H1 (cell line): ENCODE measurements at regions not wholly inside any gene's neighbourhood (a gene's known extent, or its start where the extent isn't known, plus 50 kb on each side); places are given as distances from the start of the nearest gene placed in this dataset.

Source experiments
- CTCF ChIA-PET: fragments of 300-600 bp; sonication (Branson Sonifier 250); formaldehyde crosslinking; loops from one replicate; lab custom pipeline; 2021; ENCODE audit not compliant: partially characterized antibody; lab: Charles Lee
- POLR2A ChIA-PET: fragments of 300-600 bp; sonication (Branson Sonifier 250); formaldehyde crosslinking; loops from one replicate; lab custom pipeline; 2021; ENCODE audit warnings: inconsistent platforms; ENCODE audit not compliant: partially characterized antibody; lab: Charles Lee
- DNase-seq, 2 experiments: peaks; one replicate each; pipeline versions ENCODE4 v3.0.0 to v3.0.0-alpha.2; 2010 to 2022; ENCODE audit warnings: low spot score in 2 of 2, low read depth in 1 of 2, mixed read lengths in 1 of 2
- FAIRE-seq: peaks from 2 replicates; lab custom pipeline; 2011; peaks lifted over from hg19 to GRCh38; lab: Jason Lieb, UNC
- H2AFZ ChIP-seq: 2 replicates; pipeline ENCODE4 v1.8.1; 2012; ENCODE audit warnings: low read length, inconsistent platforms
- H2AK5ac ChIP-seq: 2 replicates; pipeline ENCODE4 v1.6.1; 2013; ENCODE audit warnings: low read depth, low read length
- H2BK120ac ChIP-seq: replicated peaks from 2 replicates; pipeline ENCODE3; 2013; ENCODE audit warnings: low read depth, low read length, inconsistent platforms
- H2BK12ac ChIP-seq: 2 replicates; pipeline ENCODE4 v1.6.1; 2013; ENCODE audit warnings: low read depth, low read length
- H2BK15ac ChIP-seq: 2 replicates; pipeline ENCODE4 v1.6.1; 2013; ENCODE audit warnings: low read length
- H2BK20ac ChIP-seq: 2 replicates; pipeline ENCODE4 v1.6.1; 2013; ENCODE audit warnings: low read length
- H2BK5ac ChIP-seq: 2 replicates; pipeline ENCODE4 v1.6.1; 2013; ENCODE audit warnings: low read depth, low read length
- H3K14ac ChIP-seq: 2 replicates; pipeline ENCODE4 v1.6.1; 2013; ENCODE audit warnings: inconsistent platforms; ENCODE audit not compliant: insufficient read length
- H3K18ac ChIP-seq: 2 replicates; pipeline ENCODE4 v1.6.1; 2013; ENCODE audit warnings: low read length; ENCODE audit errors: extremely low read depth
- H3K23ac ChIP-seq: 2 replicates; pipeline ENCODE4 v1.6.1; 2013; ENCODE audit warnings: inconsistent platforms; ENCODE audit not compliant: insufficient read length
- H3K23me2 ChIP-seq: 2 replicates; pipeline ENCODE4 v1.6.1; 2013; ENCODE audit warnings: low read depth, low read length
- H3K27ac ChIP-seq: 2 replicates; pipeline ENCODE4 v1.6.1; 2011; ENCODE audit warnings: low read depth, low read length, inconsistent platforms
- H3K27me3 ChIP-seq, 4 experiments: replicated peaks in 1 of 4; 1 replicate in 1 of 4; 2 replicates in 3 of 4; pipeline versions ENCODE4 v1.6.1 to v1.8.1; 2011 to 2013; ENCODE audit warnings: low read length in 3 of 4, mild to moderate bottlenecking in 3 of 4, inconsistent platforms in 2 of 4, mixed read lengths in 2 of 4, moderate library complexity in 1 of 4; ENCODE audit not compliant: control insufficient read depth in 3 of 4, insufficient read depth in 3 of 4; ENCODE audit errors: extremely low read depth in 1 of 4
- H3K36me3 ChIP-seq, 4 experiments: 2 replicates each; pipeline versions ENCODE4 v1.6.1 to v1.8.1; 2011 to 2013; ENCODE audit warnings: mild to moderate bottlenecking in 4 of 4, low read length in 3 of 4, moderate library complexity in 2 of 4, control low read depth in 1 of 4, inconsistent platforms in 1 of 4; ENCODE audit not compliant: insufficient read depth in 4 of 4, control insufficient read depth in 2 of 4
- H3K4ac ChIP-seq: replicated peaks from 2 replicates; pipeline ENCODE3; 2013; ENCODE audit warnings: low read length, low read depth, mixed read lengths, inconsistent platforms; ENCODE audit not compliant: insufficient read length
- H3K4me1 ChIP-seq, 4 experiments: replicated peaks in 1 of 4; 1 replicate in 1 of 4; 2 replicates in 3 of 4; pipeline versions ENCODE4 v1.6.1 to v1.8.1; 2011 to 2013; ENCODE audit warnings: low read length in 3 of 4, inconsistent platforms in 2 of 4, mixed read lengths in 1 of 4; ENCODE audit not compliant: insufficient read depth in 4 of 4, control insufficient read depth in 3 of 4
- H3K4me2 ChIP-seq, 2 experiments: 2 replicates each; pipeline versions ENCODE4 v1.6.1 to v1.8.1; 2011 to 2013; ENCODE audit warnings: low read depth in 2 of 2, low read length in 2 of 2, control low read depth in 1 of 2, inconsistent platforms in 1 of 2, mild to moderate bottlenecking in 1 of 2; ENCODE audit not compliant: insufficient read depth in 1 of 2
- H3K4me3 ChIP-seq, 4 experiments: fragments of 200-600, 300-600 bp in 1 of 4; sonication (generic), shearing (Covaris generic), sonication (Bioruptor Twin) in 1 of 4; 2 replicates each; pipeline versions ENCODE4 v1.5.1 to v1.8.1; 2011 to 2016; ENCODE audit warnings: low read length in 4 of 4, low read depth in 3 of 4, control low read depth in 2 of 4, inconsistent platforms in 2 of 4, mild to moderate bottlenecking in 2 of 4, mixed read lengths in 1 of 4, moderate library complexity in 1 of 4; ENCODE audit not compliant: insufficient read depth in 2 of 4; ENCODE audit errors: extremely low read depth in 1 of 4
- H3K56ac ChIP-seq: replicated peaks from 2 replicates; pipeline ENCODE3; 2013; ENCODE audit warnings: low read depth, mild to moderate bottlenecking, mixed read lengths, low read length, inconsistent platforms; ENCODE audit not compliant: insufficient read length
- H3K79me1 ChIP-seq: 2 replicates; pipeline ENCODE4 v1.6.1; 2013; ENCODE audit warnings: low read depth, low read length, control low read depth
- H3K79me2 ChIP-seq, 2 experiments: 2 replicates each; pipeline versions ENCODE4 v1.6.1 to v1.8.1; 2012 to 2013; ENCODE audit warnings: low read length in 2 of 2, mild to moderate bottlenecking in 2 of 2, inconsistent platforms in 1 of 2; ENCODE audit not compliant: insufficient read depth in 2 of 2, control insufficient read depth in 1 of 2
- H3K9ac ChIP-seq, 4 experiments: replicated peaks in 1 of 4; 1 replicate in 1 of 4; 2 replicates in 3 of 4; pipeline versions ENCODE4 v1.6.1 to v1.8.1; 2011 to 2013; ENCODE audit warnings: low read depth in 3 of 4, low read length in 3 of 4, control low read depth in 2 of 4, mild to moderate bottlenecking in 2 of 4, moderate library complexity in 2 of 4, inconsistent platforms in 1 of 4; ENCODE audit errors: extremely low read depth in 1 of 4
- H3K9me3 ChIP-seq, 2 experiments: 2 replicates each; pipeline versions ENCODE4 v1.6.1 to v1.8.1; 2012 to 2013; ENCODE audit warnings: mild to moderate bottlenecking in 2 of 2, moderate library complexity in 2 of 2, control low read depth in 1 of 2, inconsistent platforms in 1 of 2, low read depth in 1 of 2, low read length in 1 of 2, mixed read lengths in 1 of 2; ENCODE audit not compliant: insufficient read depth in 2 of 2
- H4K20me1 ChIP-seq, 2 experiments: replicated peaks in 1 of 2; 2 replicates each; pipeline versions ENCODE3 to v1.8.1; 2011 to 2013; ENCODE audit warnings: inconsistent platforms in 2 of 2, low read length in 2 of 2, mild to moderate bottlenecking in 1 of 2; ENCODE audit not compliant: insufficient read depth in 2 of 2, control insufficient read depth in 1 of 2
- H4K5ac ChIP-seq: 2 replicates; pipeline ENCODE4 v1.6.1; 2013; ENCODE audit warnings: low read length, low read depth, mixed read lengths, inconsistent platforms; ENCODE audit not compliant: insufficient read length
- H4K8ac ChIP-seq: 2 replicates; pipeline ENCODE4 v1.8.0; 2013; ENCODE audit warnings: mild to moderate bottlenecking, moderate library complexity, low read length, inconsistent platforms; ENCODE audit not compliant: insufficient read depth; ENCODE audit errors: extremely low read depth
- H4K91ac ChIP-seq: replicated peaks from 2 replicates; pipeline ENCODE3; 2013; ENCODE audit warnings: low read length, mixed read lengths, inconsistent platforms; ENCODE audit not compliant: insufficient read length
- EZH2 ChIP-seq: fragments of 200-600 bp; sonication (generic); IDR thresholded peaks from 2 replicates; pipeline ENCODE4 v1.7.1; 2012; ENCODE audit warnings: low read depth, mild to moderate bottlenecking, moderate library complexity, low read length, inconsistent platforms; ENCODE audit not compliant: severe bottlenecking
- MAX ChIP-seq: IDR thresholded peaks from 2 replicates; pipeline ENCODE4 v1.6.1; 2012; ENCODE audit warnings: inconsistent platforms
- POU5F1 ChIP-seq: IDR thresholded peaks from 2 replicates; pipeline ENCODE4 v1.6.1; 2011; ENCODE audit warnings: low read depth, mild to moderate bottlenecking, low read length, moderate library complexity
- WGBS, 2 experiments: shearing (Covaris generic) in 1 of 2; methylation state at CpG; one replicate each; pipeline versions ENCODE4 v1.1.6 to v1.1.7; 2013 to 2015; ENCODE audit warnings: low lambda C conversion rate in 2 of 2, mixed read lengths in 2 of 2, inconsistent platforms in 1 of 2, low coverage in 1 of 2, missing lambda C conversion rate in 1 of 2; ENCODE audit not compliant: insufficient replicate concordance in 2 of 2, insufficient coverage in 1 of 2, insufficient read length in 1 of 2; ENCODE audit errors: extremely low coverage in 1 of 2, missing lambda C conversion rate in 1 of 2; 5-methylcytosine and 5-hydroxymethylcytosine counted together

GRCh38 chr18:70523792-70524182 lies 234.9 kb downstream of the SOCS6 start:
- FAIRE-seq (no peak), DNase-seq (no peak)
- CTCF ChIA-PET: no interaction called here
- TF ChIP-seq MAX (no peak), POU5F1 (no peak), EZH2 (no peak)
- no peak overlapping the region for H2BK12ac ChIP-seq
- H3K23me2 ChIP-seq: no peaks in the 10 kb centered on the region
- no peak overlapping the region for H3K56ac ChIP-seq
- peaks cover 40 to 75% of the 10 kb centered on the region in 2 experiments for H3K9me3 ChIP-seq
- H3K4ac ChIP-seq: no peak overlapping the region
- no peak overlapping the region for H4K5ac ChIP-seq
- no peak overlapping the region for H2AK5ac ChIP-seq
- peaks cover 0 to 2% (median 0%) of the 10 kb centered on the region in 4 experiments; a peak in 1 of 8 replicates for H3K36me3 ChIP-seq
- no peak overlapping the region for H3K14ac ChIP-seq
- H3K9ac ChIP-seq: no peak overlapping the region
- no peaks in the 10 kb centered on the region for H3K27me3 ChIP-seq
- H3K23ac ChIP-seq: no peak overlapping the region
- H2BK120ac ChIP-seq: no peak overlapping the region
- no peaks in the 10 kb centered on the region for H3K79me2 ChIP-seq
- WGBS, 2 experiments: 78% methylated on average over 3 of the region's 3 CpGs; no CpG with 5 or more reads in 1 of the 2 experiments
- no peak overlapping the region for H3K18ac ChIP-seq
- H3K79me1 ChIP-seq: no peaks in the 10 kb centered on the region
- H4K20me1 ChIP-seq: no peaks in the 10 kb centered on the region
- H2BK20ac ChIP-seq: no peak overlapping the region
- H3K4me1 ChIP-seq: no peaks in the 10 kb centered on the region
- H4K8ac ChIP-seq: no peak overlapping the region
- H4K91ac ChIP-seq: no peak overlapping the region
- H3K4me2 ChIP-seq: no peak overlapping the region
- no peak overlapping the region for H2BK15ac ChIP-seq
- POLR2A ChIA-PET: no interaction called here
- H2BK5ac ChIP-seq: no peak overlapping the region
- H2AFZ ChIP-seq: no peak overlapping the region
- no peak overlapping the region for H3K4me3 ChIP-seq
- H3K27ac ChIP-seq: no peak overlapping the region
